ENCODE measurements at regions not wholly inside any gene's neighbourhood (a gene's known extent, or its start where the extent isn't known, plus 50 kb on each side); places are given as distances from the start of the nearest gene placed in this dataset.

DNA sequence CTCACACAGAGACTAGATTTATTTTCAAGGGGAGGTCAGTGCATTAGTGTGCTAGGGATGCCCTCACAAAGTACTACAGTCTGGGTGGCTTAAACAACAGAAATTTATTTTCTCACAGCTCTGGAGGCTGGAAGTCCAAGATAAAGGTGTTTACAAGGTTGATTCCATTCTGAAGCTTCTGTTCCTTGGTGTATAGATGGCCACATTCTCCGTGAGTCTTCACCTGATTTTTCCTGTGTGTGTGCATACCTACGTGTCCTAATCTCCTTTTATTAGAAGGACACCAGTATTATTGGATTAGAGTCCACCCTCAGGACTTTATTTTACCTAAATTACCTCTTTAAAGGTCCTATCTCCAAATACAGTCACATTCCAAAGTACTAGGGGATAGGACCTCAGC lies 91.7 kb upstream of the FRMD4A start:
- TF ChIP-seq HIVEP1 (CRISPR knock-in tag; IDR thresholded peaks at IDR 0.05) (no peak), RBM14 (IDR thresholded peaks at IDR 0.05; ENCODE audit: borderline replicate concordance, insufficient read depth, low read depth, low read length) (no peak), SREBF1 (IDR thresholded peaks at IDR 0.05; ENCODE audit: borderline replicate concordance, low read depth, low read length) (no peak), FOS (IDR thresholded peaks at IDR 0.05; ENCODE audit: extremely low read depth, insufficient read length) (no peak), ZFX (CRISPR knock-in tag; IDR thresholded peaks at IDR 0.05) (no peak), EP300 (IDR thresholded peaks at IDR 0.05; ENCODE audit: low read length) (no peak), XRCC5 (IDR thresholded peaks at IDR 0.05; ENCODE audit: low read depth, low read length) (no peak), MXI1 (IDR thresholded peaks at IDR 0.05; ENCODE audit: low read depth, low read length) (no peak), MYBL2 (IDR thresholded peaks at IDR 0.05; ENCODE audit: low read depth) (no peak), MYBL2 (CRISPR knock-in tag; IDR thresholded peaks at IDR 0.05; ENCODE audit: borderline replicate concordance) (no peak), ZBTB7A (IDR thresholded peaks at IDR 0.05; ENCODE audit: borderline replicate concordance, control insufficient read depth, low read depth, low read length) (no peak), NUFIP1 (IDR thresholded peaks at IDR 0.05; ENCODE audit: partially characterized antibody) (no peak), CHD1 (IDR thresholded peaks at IDR 0.05; ENCODE audit: low read length) (no peak)
- TF ChIP-seq, protein P1, sequence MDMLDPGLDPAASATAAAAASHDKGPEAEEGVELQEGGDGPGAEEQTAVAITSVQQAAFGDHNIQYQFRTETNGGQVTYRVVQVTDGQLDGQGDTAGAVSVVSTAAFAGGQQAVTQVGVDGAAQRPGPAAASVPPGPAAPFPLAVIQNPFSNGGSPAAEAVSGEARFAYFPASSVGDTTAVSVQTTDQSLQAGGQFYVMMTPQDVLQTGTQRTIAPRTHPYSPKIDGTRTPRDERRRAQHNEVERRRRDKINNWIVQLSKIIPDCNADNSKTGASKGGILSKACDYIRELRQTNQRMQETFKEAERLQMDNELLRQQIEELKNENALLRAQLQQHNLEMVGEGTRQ (CRISPR knock-in tag; IDR thresholded peaks at IDR 0.05), result no peak

All from K562 (cell line).